ENCODE measurements at regions not wholly inside any gene's neighbourhood (a gene's known extent, or its start where the extent isn't known, plus 50 kb on each side); places are given as distances from the start of the nearest gene placed in this dataset.

GRCh38 chr5:92369587-92369986 is 986.5 kb upstream of the ARRDC3 start:
- no peak for TF ChIP-seq CTCF (IDR thresholded peaks at IDR 0.05)
- TF ChIP-seq ZFX (IDR thresholded peaks at IDR 0.05; ENCODE audit: borderline replicate concordance) = no peak
